HepG2 (cell line): ENCODE measurements at regions not wholly inside any gene's neighbourhood (a gene's known extent, or its start where the extent isn't known, plus 50 kb on each side); places are given as distances from the start of the nearest gene placed in this dataset.

Source experiments
- ATAC-seq: fragments of 200-7000 bp; cut with Tn5 transposase; 3 replicates; pipeline ENCODE4 v1.9.1; 2020; ENCODE audit warnings: mild to moderate bottlenecking, moderate library complexity
- BruUV-seq: library from RNA; stranded (reverse); fragments of 400-500 nt; replicated peaks from 2 replicates; lab custom pipeline; 2021; lab: Mats Ljungman, UMichigan
- CTCF ChIA-PET: fragments of 300-600 bp; formaldehyde crosslinking; extraction: SDS; loops from one replicate; lab custom pipeline; 2021; ENCODE audit warnings: low total read pairs, inconsistent platforms, low intra/inter-chr PET ratio; lab: Yijun Ruan, JAX
- POLR2A ChIA-PET: fragments of 350-600 bp; sonication (Branson Sonifier 250); formaldehyde crosslinking; loops from one replicate; lab custom pipeline; 2020; ENCODE audit warnings: antibody characterized with exemption, inconsistent platforms; lab: Yijun Ruan, JAX
- DNase-seq: peaks from one replicate; pipeline ENCODE4 v3.0.0-alpha.2; 2015; ENCODE audit warnings: low spot score
- FAIRE-seq: peaks from 3 replicates; lab custom pipeline; 2011; peaks lifted over from hg19 to GRCh38; lab: Jason Lieb, UNC
- H2AFZ ChIP-seq: one replicate; pipeline ENCODE4 v1.6.1; 2011; ENCODE audit warnings: low read length, inconsistent platforms
- H3K27ac ChIP-seq: fragments of 300-600 bp; 3 replicates; pipeline ENCODE4 v1.8.0; 2011; ENCODE audit warnings: mixed run types, mild to moderate bottlenecking, mixed read lengths, low read length, inconsistent platforms; ENCODE audit not compliant: insufficient read depth; ENCODE audit errors: extremely low read length
- H3K27me3 ChIP-seq, 2 experiments: fragments of 200-600 bp in 1 of 2; 2 replicates in 1 of 2; 3 replicates in 1 of 2; pipeline versions ENCODE4 v1.6.0 to v1.8.0; 2011; ENCODE audit warnings: low read length in 2 of 2, mild to moderate bottlenecking in 2 of 2, moderate library complexity in 2 of 2, inconsistent platforms in 1 of 2; ENCODE audit not compliant: insufficient read depth in 2 of 2, control insufficient read depth in 1 of 2
- H3K36me3 ChIP-seq, 2 experiments: fragments of 200-600 bp in 1 of 2; replicated peaks in 1 of 2; 2 replicates in 1 of 2; 3 replicates in 1 of 2; pipeline versions ENCODE4 v1.5.1 to v1.8.0; 2011; ENCODE audit warnings: low read length in 2 of 2, inconsistent platforms in 1 of 2; ENCODE audit not compliant: insufficient read depth in 2 of 2, control insufficient read depth in 1 of 2
- H3K4me1 ChIP-seq: 2 replicates; pipeline ENCODE4 v1.5.1; 2012; ENCODE audit warnings: low read length, inconsistent platforms; ENCODE audit not compliant: insufficient read depth
- H3K4me2 ChIP-seq: 2 replicates; pipeline ENCODE4 v1.6.0; 2011; ENCODE audit warnings: low read depth, low read length, inconsistent platforms
- H3K4me3 ChIP-seq, 3 experiments: fragments of 200-600 bp in 1 of 3; sonication (generic), shearing (Covaris generic) in 1 of 3; replicated peaks in 1 of 3; 2 replicates each; pipeline ENCODE4 v1.5.1; 2011 to 2016; ENCODE audit warnings: low read length in 3 of 3, inconsistent platforms in 2 of 3, low read depth in 2 of 3, mild to moderate bottlenecking in 2 of 3, control low read depth in 1 of 3, mixed read lengths in 1 of 3; ENCODE audit not compliant: insufficient read depth in 1 of 3
- H3K79me2 ChIP-seq: one replicate; pipeline ENCODE4 v1.6.1; 2011; ENCODE audit warnings: low read length, inconsistent platforms; ENCODE audit not compliant: insufficient read depth
- H3K9ac ChIP-seq: 2 replicates; pipeline ENCODE4 v1.6.0; 2011; ENCODE audit warnings: mild to moderate bottlenecking, low read depth, low read length, inconsistent platforms; ENCODE audit not compliant: insufficient read depth
- H3K9me3 ChIP-seq: 2 replicates; pipeline ENCODE4 v1.5.1; 2012; ENCODE audit warnings: mild to moderate bottlenecking, low read length
- H4K20me1 ChIP-seq: 2 replicates; pipeline ENCODE4 v1.6.0; 2011; ENCODE audit warnings: inconsistent platforms, mild to moderate bottlenecking, low read length, moderate library complexity; ENCODE audit not compliant: insufficient read depth
- AGO1 ChIP-seq: fragments of 200-400 bp; formaldehyde crosslinking; IDR thresholded peaks from 2 replicates; pipeline ENCODE4 v1.6.1; 2017; ENCODE audit warnings: mild to moderate bottlenecking, low read depth, low read length, moderate library complexity; ENCODE audit not compliant: poor library complexity, severe bottlenecking
- CSRNP2 ChIP-seq: sonication (generic); formaldehyde crosslinking; conservative IDR thresholded peaks from 2 replicates; pipeline ENCODE4 v1.8.0; 2022; ENCODE audit warnings: low read depth, missing genetic modification reagents
- ELF3 ChIP-seq: IDR thresholded peaks from 2 replicates; pipeline ENCODE4 v1.6.1; 2016; ENCODE audit warnings: missing genetic modification reagents, missing compliant biosample characterization
- MED1 ChIP-seq: sonication (generic); formaldehyde crosslinking; IDR thresholded peaks from 2 replicates; pipeline ENCODE4 v1.4.0; 2020; ENCODE audit warnings: missing genetic modification reagents
- MLX ChIP-seq: IDR thresholded peaks from 2 replicates; pipeline ENCODE4 v1.6.1; 2016
- MTA1 ChIP-seq: sonication (generic); formaldehyde crosslinking; IDR thresholded peaks from 2 replicates; pipeline ENCODE4 v1.4.0; 2020; ENCODE audit warnings: missing genetic modification reagents, mild to moderate bottlenecking, borderline replicate concordance
- THAP11 ChIP-seq: IDR thresholded peaks from 2 replicates; pipeline ENCODE4 v1.6.1; 2016; ENCODE audit warnings: missing biosample characterization, missing genetic modification reagents
- TOE1 ChIP-seq: sonication (generic); formaldehyde crosslinking; IDR thresholded peaks from 2 replicates; pipeline ENCODE4 v1.4.0; 2020; ENCODE audit warnings: mild to moderate bottlenecking, missing genetic modification reagents
- TSC22D2 ChIP-seq: sonication (generic); formaldehyde crosslinking; IDR thresholded peaks from 2 replicates; pipeline ENCODE4 v1.5.1; 2020; ENCODE audit warnings: missing genetic modification reagents, mild to moderate bottlenecking, borderline replicate concordance
- ZMYM4 ChIP-seq: sonication (generic); formaldehyde crosslinking; IDR thresholded peaks from 2 replicates; pipeline ENCODE4 v1.8.1; 2023; ENCODE audit warnings: mild to moderate bottlenecking, missing genetic modification reagents
- ZNF496 ChIP-seq: sonication (generic); formaldehyde crosslinking; IDR thresholded peaks from 2 replicates; pipeline ENCODE4 v1.8.1; 2023; ENCODE audit warnings: mild to moderate bottlenecking, moderate library complexity, missing genetic modification reagents; ENCODE audit not compliant: insufficient replicate concordance
- ZNF597 ChIP-seq: sonication (generic); formaldehyde crosslinking; IDR thresholded peaks from 2 replicates; pipeline ENCODE4 v1.5.0; 2020; ENCODE audit warnings: missing genetic modification reagents
- WGBS: methylation state at CpG from one replicate; pipeline ENCODE4 v1.1.6; 2017; ENCODE audit warnings: low lambda C conversion rate; 5-methylcytosine and 5-hydroxymethylcytosine counted together
- in situ Hi-C: cut with HindIII; loops from 2 replicates; pipeline ENCODE4 v1.10.0; 2017; ENCODE audit warnings: low pct_unique_long_range_greater_than_20kb; ENCODE audit not compliant: extremely low pct_ligation_motif_present
- intact Hi-C: fragments of 100-400 bp; cut with micrococcal nuclease; formaldehyde crosslinking; loops from one replicate; pipeline ENCODE4 v1.10.0; 2022; ENCODE audit not compliant: unreplicated experiment

- no peak overlapping the region for H3K4me3 ChIP-seq
- no peak overlapping the region for H3K4me2 ChIP-seq
- no peaks in the 10 kb centered on the region for H3K27me3 ChIP-seq
- no peak overlapping the region for H3K27ac ChIP-seq
- DNase-seq = no peak
- H4K20me1 ChIP-seq = no peaks in the 10 kb centered on the region
- 0% methylated on average over 2 of the region's 2 CpGs for WGBS
- FAIRE-seq = no peak
- no peak overlapping the region for H2AFZ ChIP-seq
- no peak overlapping the region for H3K9ac ChIP-seq
- in situ Hi-C loops = no loop called here
- ChIA-PET POLR2A (no interaction called here), CTCF (no interaction called here)
- TF ChIP-seq MED1 (CRISPR knock-in tag) (no peak), AGO1 (no peak), ZMYM4 (no peak), ZNF597 (no peak), CSRNP2 (CRISPR knock-in tag) (no peak), ELF3 (CRISPR knock-in tag) (no peak), THAP11 (CRISPR knock-in tag) (no peak), MLX (CRISPR knock-in tag) (no peak), ZNF496 (CRISPR knock-in tag) (no peak), TOE1 (CRISPR knock-in tag) (no peak), TSC22D2 (CRISPR knock-in tag) (no peak), MTA1 (CRISPR knock-in tag) (no peak)
- H3K9me3 ChIP-seq = no peaks in the 10 kb centered on the region
- no peaks in the 10 kb centered on the region for H3K79me2 ChIP-seq
- H3K36me3 ChIP-seq = no peaks in the 10 kb centered on the region
- no TSS peak for BruUV-seq
- no peak for ATAC-seq
- no peaks in the 10 kb centered on the region for H3K4me1 ChIP-seq
- intact Hi-C loops = no loop called here
These were observed 329.2 kb upstream of the CCNH start for GRCh38 chr5:87741881-87742280.
